ENCODE measurements at regions not wholly inside any gene's neighbourhood (a gene's known extent, or its start where the extent isn't known, plus 50 kb on each side); places are given as distances from the start of the nearest gene placed in this dataset.

DNA sequence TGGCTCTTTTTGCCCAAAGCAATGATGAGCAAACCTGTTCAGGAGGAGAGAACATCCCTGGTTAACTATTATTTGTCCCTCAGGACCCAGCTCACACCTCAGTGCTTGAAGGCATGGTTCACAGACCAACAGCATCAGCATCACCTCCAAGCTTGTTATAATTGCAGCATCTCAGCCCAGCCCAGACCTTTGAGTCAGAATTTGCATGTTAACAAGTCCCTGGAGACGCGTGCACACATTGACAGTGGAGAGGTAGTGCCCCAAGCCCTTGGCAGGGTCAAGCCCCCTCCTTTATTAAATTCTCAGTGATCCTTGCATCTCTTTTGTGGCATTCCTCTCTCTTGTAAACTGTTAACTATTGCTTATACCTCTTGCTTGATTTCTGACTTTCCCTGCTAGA, 488.6 kb downstream of the HAPSTR1 start:
- no peaks in the 10 kb centered on the region for H3K9me3 ChIP-seq (ENCODE audit: insufficient read depth, low read length)
- no peaks in the 10 kb centered on the region for H3K79me2 ChIP-seq (ENCODE audit: insufficient read depth, low read length)
- H3K36me3 ChIP-seq (ENCODE audit: low read length): no peaks in the 10 kb centered on the region
- H3K4me3 ChIP-seq (ENCODE audit: insufficient read depth, low read length, poor library complexity, severe bottlenecking): no peak overlapping the region
- H3F3A ChIP-seq (ENCODE audit: insufficient read depth): no peaks in the 10 kb centered on the region
- H2AFZ ChIP-seq (ENCODE audit: low read depth, low read length, severe bottlenecking): no peak overlapping the region
- TF ChIP-seq EZH2phosphoT487 (conservative IDR thresholded peaks at IDR 0.05; ENCODE audit: low read length): no peak
- no peak for TF ChIP-seq CTCF (IDR thresholded peaks at IDR 0.05; ENCODE audit: insufficient read depth, low read length, poor library complexity, severe bottlenecking)
- H3K27me3 ChIP-seq (ENCODE audit: low read length): no peaks in the 10 kb centered on the region
- H3K4me2 ChIP-seq (ENCODE audit: low read depth, low read length, poor library complexity, severe bottlenecking): no peak overlapping the region
- H4K20me1 ChIP-seq (ENCODE audit: low read depth, low read length): no peaks in the 10 kb centered on the region
- H3K9ac ChIP-seq (ENCODE audit: low read length): no peak overlapping the region
- H3K27ac ChIP-seq (ENCODE audit: low read depth, low read length): no peak overlapping the region
- no peaks in the 10 kb centered on the region for H3K9me2 ChIP-seq (replicated peaks; ENCODE audit: insufficient read depth, low read length)

DNA sequence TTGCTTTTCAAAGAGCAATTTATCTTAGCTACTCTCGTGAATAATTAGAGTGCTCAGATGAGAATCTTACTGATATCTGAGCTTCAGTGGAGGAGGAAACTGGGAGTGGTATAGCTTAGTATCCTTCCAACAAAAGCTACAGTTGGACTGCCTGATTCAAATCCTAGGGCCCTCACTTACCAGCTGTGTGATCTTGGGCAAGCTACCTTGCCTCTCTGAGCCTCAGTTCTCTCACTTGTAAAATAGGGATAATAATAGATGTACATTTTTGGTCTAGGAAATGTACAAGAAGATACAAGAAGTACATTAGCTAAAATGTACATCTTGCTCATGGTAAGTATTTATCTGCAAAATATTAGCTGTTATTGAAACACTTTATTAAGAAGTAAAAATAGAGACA, 502.0 kb downstream of the HAPSTR1 start:
- Histone ChIP-seq H3K9me3 (ENCODE audit: insufficient read depth, low read length) (no peaks in the 10 kb centered on the region), H2AFZ (ENCODE audit: low read depth, low read length, severe bottlenecking) (no peak overlapping the region), H3K79me2 (ENCODE audit: insufficient read depth, low read length) (no peaks in the 10 kb centered on the region), H3K4me3 (ENCODE audit: insufficient read depth, low read length, poor library complexity, severe bottlenecking) (no peak overlapping the region), H3K27ac (ENCODE audit: low read depth, low read length) (no peak overlapping the region), H3K9ac (ENCODE audit: low read length) (no peak overlapping the region), H3K36me3 (ENCODE audit: low read length) (no peaks in the 10 kb centered on the region), H3K27me3 (ENCODE audit: low read length) (no peaks in the 10 kb centered on the region), H3K4me2 (ENCODE audit: low read depth, low read length, poor library complexity, severe bottlenecking) (no peak overlapping the region), H4K20me1 (ENCODE audit: low read depth, low read length) (no peaks in the 10 kb centered on the region), H3F3A (ENCODE audit: insufficient read depth) (no peaks in the 10 kb centered on the region), H3K9me2 (replicated peaks; ENCODE audit: insufficient read depth, low read length) (no peaks in the 10 kb centered on the region)
- TF ChIP-seq CTCF (IDR thresholded peaks at IDR 0.05; ENCODE audit: insufficient read depth, low read length, poor library complexity, severe bottlenecking) (no peak), EZH2phosphoT487 (conservative IDR thresholded peaks at IDR 0.05; ENCODE audit: low read length) (no peak)

- no peaks in the 10 kb centered on the region for H3K79me2 ChIP-seq (ENCODE audit: insufficient read depth, low read length)
- no peaks in the 10 kb centered on the region for H3K9me3 ChIP-seq (ENCODE audit: insufficient read depth, low read length)
- TF ChIP-seq EZH2phosphoT487 (conservative IDR thresholded peaks at IDR 0.05; ENCODE audit: low read length) (no peak), CTCF (IDR thresholded peaks at IDR 0.05; ENCODE audit: insufficient read depth, low read length, poor library complexity, severe bottlenecking) (no peak)
- no peaks in the 10 kb centered on the region for H3K9me2 ChIP-seq (replicated peaks; ENCODE audit: insufficient read depth, low read length)
- H3F3A ChIP-seq (ENCODE audit: insufficient read depth): no peaks in the 10 kb centered on the region
- H3K36me3 ChIP-seq (ENCODE audit: low read length): no peaks in the 10 kb centered on the region
- H3K4me2 ChIP-seq (ENCODE audit: low read depth, low read length, poor library complexity, severe bottlenecking): no peak overlapping the region
- no peak overlapping the region for H3K27ac ChIP-seq (ENCODE audit: low read depth, low read length)
- no peak overlapping the region for H2AFZ ChIP-seq (ENCODE audit: low read depth, low read length, severe bottlenecking)
- no peak overlapping the region for H3K9ac ChIP-seq (ENCODE audit: low read length)
- no peaks in the 10 kb centered on the region for H4K20me1 ChIP-seq (ENCODE audit: low read depth, low read length)
- no peak overlapping the region for H3K4me3 ChIP-seq (ENCODE audit: insufficient read depth, low read length, poor library complexity, severe bottlenecking)
- H3K27me3 ChIP-seq (ENCODE audit: low read length): no peaks in the 10 kb centered on the region
These were observed 502.6 kb downstream of the HAPSTR1 start for GRCh38 chr16:9594047-9594446.

GRCh38 chr16:9594946-9595345, 503.5 kb downstream of the HAPSTR1 start:
- H3K9me2 ChIP-seq (replicated peaks; ENCODE audit: insufficient read depth, low read length): no peaks in the 10 kb centered on the region
- no peaks in the 10 kb centered on the region for H4K20me1 ChIP-seq (ENCODE audit: low read depth, low read length)
- no peaks in the 10 kb centered on the region for H3K27me3 ChIP-seq (ENCODE audit: low read length)
- H3K79me2 ChIP-seq (ENCODE audit: insufficient read depth, low read length): no peaks in the 10 kb centered on the region
- no peak overlapping the region for H3K4me2 ChIP-seq (ENCODE audit: low read depth, low read length, poor library complexity, severe bottlenecking)
- TF ChIP-seq CTCF (IDR thresholded peaks at IDR 0.05; ENCODE audit: insufficient read depth, low read length, poor library complexity, severe bottlenecking): no peak
- no peak for TF ChIP-seq EZH2phosphoT487 (conservative IDR thresholded peaks at IDR 0.05; ENCODE audit: low read length)
- no peaks in the 10 kb centered on the region for H3F3A ChIP-seq (ENCODE audit: insufficient read depth)
- no peak overlapping the region for H3K9ac ChIP-seq (ENCODE audit: low read length)
- H3K9me3 ChIP-seq (ENCODE audit: insufficient read depth, low read length): no peaks in the 10 kb centered on the region
- no peak overlapping the region for H2AFZ ChIP-seq (ENCODE audit: low read depth, low read length, severe bottlenecking)
- H3K36me3 ChIP-seq (ENCODE audit: low read length): no peaks in the 10 kb centered on the region
- no peak overlapping the region for H3K4me3 ChIP-seq (ENCODE audit: insufficient read depth, low read length, poor library complexity, severe bottlenecking)
- H3K27ac ChIP-seq (ENCODE audit: low read depth, low read length): no peak overlapping the region
